HUES6 (cell line): ENCODE measurements at regions not wholly inside any gene's neighbourhood (a gene's known extent, or its start where the extent isn't known, plus 50 kb on each side); places are given as distances from the start of the nearest gene placed in this dataset.
"Not testable (repeated sequence)": the region's sequence is repeated elsewhere in the genome, so short reads cannot be mapped to it uniquely, and the experiment has no call there.

Source experiments
- H3K27ac ChIP-seq: 2 replicates; pipeline ENCODE4 v1.7.0; 2013; ENCODE audit warnings: low read depth, mild to moderate bottlenecking, low read length, inconsistent platforms
- H3K27me3 ChIP-seq: 2 replicates; pipeline ENCODE4 v1.6.1; 2013; ENCODE audit warnings: low read length; ENCODE audit not compliant: control insufficient read depth, insufficient read depth
- H3K36me3 ChIP-seq: 2 replicates; pipeline ENCODE4 v1.6.1; 2013; ENCODE audit warnings: low read length; ENCODE audit not compliant: control insufficient read depth, insufficient read depth
- H3K4me1 ChIP-seq: 2 replicates; pipeline ENCODE4 v1.6.1; 2013; ENCODE audit warnings: low read length; ENCODE audit not compliant: control insufficient read depth, insufficient read depth
- H3K4me3 ChIP-seq: 2 replicates; pipeline ENCODE4 v1.5.1; 2013; ENCODE audit warnings: low read depth, low read length
- H3K9ac ChIP-seq: one replicate; pipeline ENCODE4 v1.6.1; 2013; ENCODE audit warnings: mild to moderate bottlenecking, low read length
- H3K9me3 ChIP-seq: 2 replicates; pipeline ENCODE4 v1.6.1; 2013; ENCODE audit warnings: low read depth, low read length; ENCODE audit not compliant: control insufficient read depth, insufficient read depth

- no peak overlapping the region for H3K27ac ChIP-seq
Measured at GRCh38 chr3:40751666-40752065, 226.9 kb downstream of the ZNF621 start.

GRCh38 chr3:40752492-40752891, 227.7 kb downstream of the ZNF621 start:
- Histone ChIP-seq H3K9me3 (no peaks in the 10 kb centered on the region), H3K27ac (no peak overlapping the region), H3K9ac (no peak overlapping the region), H3K27me3 (no peaks in the 10 kb centered on the region), H3K4me1 (no peaks in the 10 kb centered on the region), H3K4me3 (no peak overlapping the region), H3K36me3 (no peaks in the 10 kb centered on the region)

More at GRCh38 chr3:40751666-40752065, 226.9 kb downstream of the ZNF621 start:
- no peaks in the 10 kb centered on the region for H3K9me3 ChIP-seq
- H3K4me1 ChIP-seq = no peaks in the 10 kb centered on the region
- no peak overlapping the region for H3K9ac ChIP-seq
- no peaks in the 10 kb centered on the region for H3K36me3 ChIP-seq
- no peak overlapping the region for H3K4me3 ChIP-seq
- H3K27me3 ChIP-seq = no peaks in the 10 kb centered on the region

- no peaks in the 10 kb centered on the region for H3K4me1 ChIP-seq
- no peaks in the 10 kb centered on the region for H3K36me3 ChIP-seq
- H3K9ac ChIP-seq = no peak overlapping the region
- no peaks in the 10 kb centered on the region for H3K27me3 ChIP-seq
- no peak overlapping the region for H3K4me3 ChIP-seq
- no peak overlapping the region for H3K27ac ChIP-seq
- no peaks in the 10 kb centered on the region for H3K9me3 ChIP-seq
Measured at GRCh38 chr3:40753291-40753770, 228.6 kb downstream of the ZNF621 start.

GRCh38 chr3:40753951-40754350, 229.2 kb downstream of the ZNF621 start:
- Histone ChIP-seq H3K4me1 (no peaks in the 10 kb centered on the region), H3K36me3 (no peaks in the 10 kb centered on the region), H3K27me3 (no peaks in the 10 kb centered on the region), H3K9me3 (no peaks in the 10 kb centered on the region), H3K9ac (no peak overlapping the region), H3K27ac (no peak overlapping the region), H3K4me3 (no peak overlapping the region)

- no peaks in the 10 kb centered on the region for H3K27me3 ChIP-seq
- no peaks in the 10 kb centered on the region for H3K9me3 ChIP-seq
- H3K27ac ChIP-seq = no peak overlapping the region
- no peaks in the 10 kb centered on the region for H3K36me3 ChIP-seq
- no peaks in the 10 kb centered on the region for H3K4me1 ChIP-seq
- H3K9ac ChIP-seq = no peak overlapping the region
- H3K4me3 ChIP-seq = no peak overlapping the region
Measured at GRCh38 chr3:40754994-40755393, 230.2 kb downstream of the ZNF621 start.

GRCh38 chr3:40756500-40756899, 231.7 kb downstream of the ZNF621 start:
- no peaks in the 10 kb centered on the region for H3K4me1 ChIP-seq
- H3K9me3 ChIP-seq = no peaks in the 10 kb centered on the region
- H3K4me3 ChIP-seq = no peak overlapping the region
- H3K27ac ChIP-seq = no peak overlapping the region
- H3K27me3 ChIP-seq = no peaks in the 10 kb centered on the region
- H3K9ac ChIP-seq = no peak overlapping the region
- H3K36me3 ChIP-seq = no peaks in the 10 kb centered on the region

- not testable (repeated sequence) for H3K9me3 ChIP-seq, H3K4me1 ChIP-seq, H3K27me3 ChIP-seq, H3K9ac ChIP-seq, H3K27ac ChIP-seq, H3K36me3 ChIP-seq, H3K4me3 ChIP-seq
Measured at GRCh38 chr3:40762771-40763170, 238.0 kb downstream of the ZNF621 start.

GRCh38 chr3:40763807-40764206, 239.0 kb downstream of the ZNF621 start:
- H3K9ac ChIP-seq = no peak overlapping the region
- H3K36me3 ChIP-seq = no peaks in the 10 kb centered on the region
- H3K4me3 ChIP-seq = no peak overlapping the region
- H3K27me3 ChIP-seq = no peaks in the 10 kb centered on the region
- H3K27ac ChIP-seq = no peak overlapping the region
- no peaks in the 10 kb centered on the region for H3K9me3 ChIP-seq
- H3K4me1 ChIP-seq = no peaks in the 10 kb centered on the region

- Histone ChIP-seq H3K9me3 (no peaks in the 10 kb centered on the region), H3K27ac (no peak overlapping the region), H3K36me3 (no peaks in the 10 kb centered on the region), H3K4me1 (no peaks in the 10 kb centered on the region), H3K9ac (no peak overlapping the region), H3K27me3 (no peaks in the 10 kb centered on the region), H3K4me3 (no peak overlapping the region)
Measured at GRCh38 chr3:40764747-40765146, 240.0 kb downstream of the ZNF621 start.

GRCh38 chr3:40765884-40766283, 241.1 kb downstream of the ZNF621 start:
- Histone ChIP-seq H3K4me3 (no peak overlapping the region), H3K27ac (no peak overlapping the region), H3K4me1 (no peaks in the 10 kb centered on the region), H3K9me3 (no peaks in the 10 kb centered on the region), H3K27me3 (no peaks in the 10 kb centered on the region), H3K9ac (no peak overlapping the region), H3K36me3 (no peaks in the 10 kb centered on the region)

GRCh38 chr3:40766396-40766795, 241.6 kb downstream of the ZNF621 start:
- H3K4me3 ChIP-seq = no peak overlapping the region
- H3K9ac ChIP-seq = no peak overlapping the region
- no peaks in the 10 kb centered on the region for H3K9me3 ChIP-seq
- H3K27me3 ChIP-seq = no peaks in the 10 kb centered on the region
- H3K4me1 ChIP-seq = no peaks in the 10 kb centered on the region
- H3K36me3 ChIP-seq = no peaks in the 10 kb centered on the region
- H3K27ac ChIP-seq = no peak overlapping the region

- no peak overlapping the region for H3K27ac ChIP-seq
- H3K9ac ChIP-seq = no peak overlapping the region
- H3K36me3 ChIP-seq = no peaks in the 10 kb centered on the region
- H3K9me3 ChIP-seq = no peaks in the 10 kb centered on the region
- H3K4me3 ChIP-seq = no peak overlapping the region
- H3K27me3 ChIP-seq = no peaks in the 10 kb centered on the region
- no peaks in the 10 kb centered on the region for H3K4me1 ChIP-seq
Measured at GRCh38 chr3:40768046-40768445, 243.3 kb downstream of the ZNF621 start.
